BLaER1 treated with 17β-estradiol and CSF1 and Interleukin-3, amounts not matched to agents 10 nM and 100 nM (cell line): ENCODE measurements at regions not wholly inside any gene's neighbourhood (a gene's known extent, or its start where the extent isn't known, plus 50 kb on each side); places are given as distances from the start of the nearest gene placed in this dataset.
"Not testable (repeated sequence)": the region's sequence is repeated elsewhere in the genome, so short reads cannot be mapped to it uniquely, and the experiment has no call there.

Source experiments
- H3K27ac ChIP-seq, 11 experiments: shearing (Covaris generic); formaldehyde crosslinking; 2 replicates each; pipeline ENCODE4 v1.8.1; 2022
- H3K27me3 ChIP-seq, 11 experiments: shearing (Covaris generic); formaldehyde crosslinking; 2 replicates each; pipeline ENCODE4 v1.8.1; 2022
- H3K36me3 ChIP-seq, 11 experiments: shearing (Covaris generic); formaldehyde crosslinking; 2 replicates each; pipeline ENCODE4 v1.8.1; 2022
- H3K4me1 ChIP-seq, 10 experiments: shearing (Covaris generic); formaldehyde crosslinking; 2 replicates each; pipeline ENCODE4 v1.8.1; 2022
- H3K4me2 ChIP-seq, 11 experiments: shearing (Covaris generic); formaldehyde crosslinking; 2 replicates each; pipeline ENCODE4 v1.8.1; 2022
- H3K4me3 ChIP-seq, 10 experiments: shearing (Covaris generic); formaldehyde crosslinking; 2 replicates each; pipeline ENCODE4 v1.8.1; 2022
- H3K9ac ChIP-seq, 11 experiments: shearing (Covaris generic); formaldehyde crosslinking; 2 replicates each; pipeline ENCODE4 v1.8.1; 2022
- H3K9me3 ChIP-seq, 11 experiments: shearing (Covaris generic); formaldehyde crosslinking; replicated peaks in 1 of 11; 2 replicates each; pipeline ENCODE4 v1.8.1; 2022
- H4K20me1 ChIP-seq, 11 experiments: shearing (Covaris generic); formaldehyde crosslinking; 2 replicates each; pipeline ENCODE4 v1.8.1; 2022
- Cebpa-rat ChIP-seq, 11 experiments: shearing (Covaris generic); IDR thresholded peaks; 2 replicates each; pipeline ENCODE4 v1.8.1; 2022

DNA sequence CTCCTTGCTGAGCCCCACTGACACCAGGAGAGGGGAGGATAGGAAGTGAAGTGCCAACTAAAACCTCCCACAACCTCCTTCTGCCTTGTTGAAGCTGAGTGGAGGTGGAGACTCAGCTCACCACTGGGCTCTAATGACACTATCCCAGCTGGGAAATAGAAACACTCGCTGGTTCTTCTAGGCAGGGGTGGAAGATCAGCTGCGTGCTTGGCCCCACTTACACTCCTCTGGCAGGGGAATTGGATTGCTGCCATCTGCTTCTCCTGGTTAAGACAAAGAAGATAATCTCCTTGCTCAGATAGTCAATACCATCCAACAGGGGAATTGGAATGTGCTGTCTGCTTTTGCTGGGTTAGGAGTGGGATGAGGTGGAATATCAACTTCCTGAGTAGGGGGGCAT, 392.5 kb downstream of the ZNF674 start:
- no peak for TF ChIP-seq Cebpa-rat (IDR thresholded peaks at IDR 0.05)
- Histone ChIP-seq H3K27ac (no peak overlapping the region), H4K20me1 (no peaks in the 10 kb centered on the region), H3K4me3 (no peak overlapping the region), H3K36me3 (no peaks in the 10 kb centered on the region), H3K4me1 (no peaks in the 10 kb centered on the region), H3K9me3 (peaks cover 0 to 8% (median 3%) of the 10 kb centered on the region in 11 experiments; a peak in 2 of 22 replicates), H3K27me3 (no peaks in the 10 kb centered on the region), H3K9ac (no peak overlapping the region), H3K4me2 (no peak overlapping the region)

GRCh38 chrX:46151332-46151731, 393.9 kb downstream of the ZNF674 start:
- not testable (repeated sequence) for H3K4me3 ChIP-seq, H3K4me1 ChIP-seq, H3K36me3 ChIP-seq, H3K27me3 ChIP-seq, H4K20me1 ChIP-seq, H3K27ac ChIP-seq, H3K9me3 ChIP-seq, H3K9ac ChIP-seq, H3K4me2 ChIP-seq

DNA sequence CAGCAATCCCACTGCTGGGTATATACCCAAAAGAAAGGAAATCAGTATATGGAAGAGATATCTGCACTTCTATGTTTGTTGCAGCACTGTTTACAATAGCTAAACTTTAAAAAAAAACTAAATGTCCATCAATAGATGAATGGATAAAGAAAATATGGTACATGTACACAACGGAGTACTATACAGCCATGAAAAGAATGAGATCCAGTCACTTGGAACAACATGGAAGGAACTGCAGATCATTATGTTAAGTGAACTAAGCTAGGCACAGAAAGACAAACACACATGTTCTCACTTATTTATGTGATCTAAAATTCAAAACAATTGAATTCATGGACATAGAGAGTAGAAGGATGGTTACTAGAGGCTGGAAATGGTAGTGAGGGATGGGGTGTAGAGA, 400.7 kb downstream of the ZNF674 start:
- Histone ChIP-seq H3K9ac (no peak overlapping the region), H3K4me2 (no peak overlapping the region), H4K20me1 (no peaks in the 10 kb centered on the region), H3K9me3 (peaks cover 0 to 18% (median 6%) of the 10 kb centered on the region in 11 experiments; a peak in 10 of 22 replicates), H3K36me3 (no peaks in the 10 kb centered on the region), H3K27me3 (no peaks in the 10 kb centered on the region), H3K4me3 (no peak overlapping the region), H3K4me1 (no peaks in the 10 kb centered on the region), H3K27ac (no peak overlapping the region)
- TF ChIP-seq Cebpa-rat (IDR thresholded peaks at IDR 0.05) = no peak

DNA sequence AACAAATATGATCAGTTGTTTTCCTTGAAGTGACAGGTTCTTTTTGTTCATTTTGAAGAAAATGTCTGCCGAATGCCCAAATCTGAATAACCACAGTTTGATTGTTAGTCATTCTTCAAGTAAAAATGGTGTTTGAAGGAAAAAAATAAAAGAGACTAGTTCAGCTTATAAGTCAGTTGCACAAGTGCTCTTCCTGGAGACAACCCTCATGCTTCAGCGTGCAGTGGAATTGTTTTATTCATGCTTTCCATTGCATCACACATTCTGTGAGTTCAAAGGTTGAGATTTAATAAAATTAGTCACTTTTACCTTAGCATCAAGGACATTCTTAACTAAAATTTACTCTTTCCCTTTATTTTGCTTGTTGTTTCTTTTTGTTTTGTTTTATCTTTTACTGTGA, 404.9 kb downstream of the ZNF674 start:
- H3K36me3 ChIP-seq = no peaks in the 10 kb centered on the region
- no peak overlapping the region for H3K27ac ChIP-seq
- H3K9ac ChIP-seq = no peak overlapping the region
- no peak overlapping the region for H3K4me3 ChIP-seq
- H3K4me2 ChIP-seq = no peak overlapping the region
- TF ChIP-seq Cebpa-rat (IDR thresholded peaks at IDR 0.05) = no peak
- no peaks in the 10 kb centered on the region for H3K4me1 ChIP-seq
- H3K27me3 ChIP-seq = no peaks in the 10 kb centered on the region
- no peaks in the 10 kb centered on the region for H4K20me1 ChIP-seq
- H3K9me3 ChIP-seq = peaks cover 0 to 18% (median 6%) of the 10 kb centered on the region in 11 experiments; a peak in 10 of 22 replicates

DNA sequence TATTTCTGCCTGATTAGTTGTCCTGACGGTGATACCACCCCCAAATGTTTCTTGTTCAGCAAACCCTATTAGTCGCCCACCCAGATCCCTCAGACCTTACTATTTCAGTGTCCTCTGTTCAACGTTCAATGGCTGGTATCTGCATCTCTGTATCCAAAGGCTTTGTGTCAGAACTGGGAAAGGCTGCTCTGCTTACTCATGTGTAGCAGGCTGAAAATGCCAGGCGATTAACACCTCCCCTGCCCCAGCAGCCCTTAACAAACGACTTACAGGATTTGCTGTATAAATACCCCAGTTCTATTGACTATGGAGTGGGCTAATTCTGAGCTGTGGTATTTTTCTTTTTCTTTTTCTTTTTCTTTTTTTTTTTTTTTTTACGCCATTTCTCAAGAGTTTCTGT, 415.0 kb downstream of the ZNF674 start:
- TF ChIP-seq Cebpa-rat (IDR thresholded peaks at IDR 0.05) = no peak
- H3K9ac ChIP-seq = no peak overlapping the region
- peaks cover 0 to 6% (median 4%) of the 10 kb centered on the region in 10 experiments; a peak in 13 of 20 replicates for H3K4me1 ChIP-seq
- no peaks in the 10 kb centered on the region for H3K36me3 ChIP-seq
- H3K27ac ChIP-seq = no peak overlapping the region
- no peak overlapping the region for H3K4me2 ChIP-seq
- H3K9me3 ChIP-seq = no peaks in the 10 kb centered on the region
- no peak overlapping the region for H3K4me3 ChIP-seq
- peaks cover 10 to 31% (median 21%) of the 10 kb centered on the region in 11 experiments; a peak in 18 of 22 replicates for H3K27me3 ChIP-seq
- H4K20me1 ChIP-seq = no peaks in the 10 kb centered on the region

DNA sequence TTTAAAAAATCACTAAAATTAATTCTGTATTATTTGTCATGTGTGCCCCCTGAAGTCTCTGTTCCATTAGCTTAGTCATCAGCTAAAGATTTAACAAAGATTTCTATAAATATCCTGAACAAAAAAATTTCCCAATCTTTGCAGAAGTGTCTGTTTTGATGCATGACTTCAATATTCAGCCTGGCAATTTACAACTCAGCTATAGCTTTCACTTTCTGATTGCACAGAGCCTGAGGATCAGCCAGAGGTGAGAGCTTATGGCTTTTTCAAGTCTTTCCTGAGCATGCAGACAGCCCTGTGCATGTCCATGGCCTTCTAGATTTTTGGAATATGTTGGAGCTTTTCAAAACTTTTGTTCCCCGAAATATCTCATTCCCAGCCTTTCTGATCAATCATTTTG, 420.1 kb downstream of the ZNF674 start:
- TF ChIP-seq Cebpa-rat (IDR thresholded peaks at IDR 0.05) = no peak
- Histone ChIP-seq H3K4me1 (peaks cover 0 to 13% (median 10%) of the 10 kb centered on the region in 10 experiments; a peak in 13 of 20 replicates), H3K27ac (peak overlapping the region in 6 of 11 experiments; percentile 46 to 58 (median 50); a peak in 11 of 22 replicates), H3K27me3 (peaks cover 0 to 5% (median 0%) of the 10 kb centered on the region in 11 experiments; a peak in 2 of 22 replicates), H3K36me3 (no peaks in the 10 kb centered on the region), H4K20me1 (no peaks in the 10 kb centered on the region), H3K9me3 (peaks cover 0 to 20% (median 0%) of the 10 kb centered on the region in 11 experiments; a peak in 3 of 22 replicates), H3K4me2 (peak overlapping the region in 9 of 11 experiments; percentile 18 to 65 (median 41); a peak in 15 of 22 replicates), H3K4me3 (no peak overlapping the region), H3K9ac (peak overlapping the region in 1 of 11 experiments; percentile 21; a peak in 1 of 22 replicates)

DNA sequence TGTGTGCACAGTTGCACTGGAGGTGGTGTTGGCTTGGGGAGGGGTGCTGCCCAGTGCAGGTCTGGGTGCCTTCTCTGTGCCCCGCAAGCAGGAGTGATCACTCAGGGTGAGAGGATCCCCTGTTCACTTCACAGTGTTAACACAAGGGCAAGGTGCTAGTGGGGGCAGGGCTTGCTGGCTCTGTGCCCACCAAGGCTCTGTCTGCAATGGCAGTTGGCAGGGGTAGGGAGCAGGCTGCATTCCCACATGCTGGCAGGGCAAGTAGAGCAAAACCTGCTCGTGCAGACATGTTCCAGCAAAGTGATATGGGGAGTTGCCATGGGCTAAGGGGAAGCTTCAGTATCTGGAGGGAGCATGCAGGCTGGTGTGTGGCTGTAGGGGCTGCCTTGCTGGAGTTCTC, 428.0 kb downstream of the ZNF674 start:
- Histone ChIP-seq H3K9ac (no peak overlapping the region), H3K4me3 (no peak overlapping the region), H3K4me1 (0 out of 20 replicates have a peak, but pooled peaks cover 0 to 3% (median 0%) of the 10 kb centered on the region in 10 experiments), H3K4me2 (no peak overlapping the region), H3K27me3 (no peaks in the 10 kb centered on the region), H3K36me3 (no peaks in the 10 kb centered on the region), H3K27ac (no peak overlapping the region), H3K9me3 (peaks cover 0 to 25% (median 7%) of the 10 kb centered on the region in 11 experiments; a peak in 7 of 22 replicates), H4K20me1 (no peaks in the 10 kb centered on the region)
- no peak for TF ChIP-seq Cebpa-rat (IDR thresholded peaks at IDR 0.05)

DNA sequence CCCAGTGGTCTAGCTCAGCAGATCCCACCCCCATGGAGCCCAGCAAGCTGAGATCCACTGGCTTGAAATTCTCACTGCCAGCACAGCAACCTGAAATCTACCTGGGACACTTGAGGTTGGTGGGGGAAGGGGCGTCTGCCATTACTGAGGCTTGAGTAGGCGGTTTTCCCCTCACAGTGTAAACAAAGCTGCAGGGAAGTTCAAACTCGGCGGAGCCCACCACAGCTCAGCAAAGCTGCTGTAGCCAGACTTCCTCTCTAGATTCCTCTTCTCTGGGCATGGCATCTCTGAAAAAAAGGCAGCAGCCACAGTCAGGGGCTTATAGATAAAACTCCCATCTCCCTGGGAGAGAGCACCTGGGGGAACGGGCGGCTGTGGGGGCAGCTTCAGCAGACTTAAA, 457.9 kb downstream of the ZNF674 start:
- H3K36me3 ChIP-seq, H3K27me3 ChIP-seq, H3K9ac ChIP-seq, H3K4me3 ChIP-seq, H4K20me1 ChIP-seq, H3K4me2 ChIP-seq, H3K4me1 ChIP-seq, H3K27ac ChIP-seq: not testable (repeated sequence)
- peaks cover 0 to 14% (median 5%) of the 10 kb centered on the region in 11 experiments; a peak in 8 of 22 replicates for H3K9me3 ChIP-seq

GRCh38 chrX:46080121-46080520, 465.1 kb downstream of the ZNF674 start:
- not testable (repeated sequence) for H3K4me1 ChIP-seq

DNA sequence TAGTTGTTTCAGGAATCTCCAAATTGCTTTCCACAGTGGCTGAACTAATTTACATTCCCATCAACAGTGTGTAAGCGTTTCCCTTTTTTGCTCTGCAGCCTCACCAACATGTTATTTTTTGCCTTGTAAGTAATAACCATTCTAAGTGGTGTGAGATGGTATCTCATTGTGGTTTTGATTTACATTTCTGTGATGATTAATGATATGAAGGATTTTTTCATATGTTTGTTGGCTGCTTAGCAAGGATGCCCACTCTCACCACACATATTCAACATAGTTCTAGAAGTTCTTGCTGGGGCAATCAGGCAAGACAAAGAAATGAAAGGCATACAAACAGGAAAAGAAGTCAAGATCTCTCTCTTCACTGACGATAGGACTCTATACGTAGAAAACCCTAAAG, 472.4 kb downstream of the ZNF674 start:
- TF ChIP-seq Cebpa-rat (IDR thresholded peaks at IDR 0.05) = no peak
- H3K36me3 ChIP-seq = no peaks in the 10 kb centered on the region
- H3K4me1 ChIP-seq = no peaks in the 10 kb centered on the region
- no peak overlapping the region for H3K27ac ChIP-seq
- H3K4me2 ChIP-seq = no peak overlapping the region
- no peaks in the 10 kb centered on the region for H3K27me3 ChIP-seq
- no peak overlapping the region for H3K9ac ChIP-seq
- H4K20me1 ChIP-seq = no peaks in the 10 kb centered on the region
- no peak overlapping the region for H3K4me3 ChIP-seq
- H3K9me3 ChIP-seq = peaks cover 0 to 7% (median 0%) of the 10 kb centered on the region in 11 experiments; a peak in 4 of 22 replicates

More at GRCh38 chrX:46080121-46080520, 465.1 kb downstream of the ZNF674 start:
- H3K4me2 ChIP-seq, H3K27ac ChIP-seq, H4K20me1 ChIP-seq, H3K9ac ChIP-seq, H3K36me3 ChIP-seq, H3K4me3 ChIP-seq, H3K27me3 ChIP-seq: not testable (repeated sequence)
- peaks cover 10 to 32% (median 21%) of the 10 kb centered on the region in 11 experiments; a peak in 16 of 22 replicates for H3K9me3 ChIP-seq
